ENCODE measurements at regions not wholly inside any gene's neighbourhood (a gene's known extent, or its start where the extent isn't known, plus 50 kb on each side); places are given as distances from the start of the nearest gene placed in this dataset.
A peak's percentile ranks its signal among the peaks of the same experiment; 100 is the strongest.

- TF ChIP-seq FOS (IDR thresholded peaks at IDR 0.05; ENCODE audit: borderline replicate concordance, insufficient read depth, low read length) (no peak), POLR2AphosphoS5 (IDR thresholded peaks at IDR 0.05; ENCODE audit: insufficient read depth, low read depth, low read length) (peak; percentile 55)
- H3K36me3 ChIP-seq (ENCODE audit: control insufficient read depth in 2 of 2, extremely low read depth in 1 of 2, insufficient read depth in 2 of 2, low read length in 2 of 2) = peaks cover 10 to 19% of the 10 kb centered on the region in 2 experiments
- intact Hi-C loops (cut with micrococcal nuclease) (no loop called here), dilution Hi-C loops (cut with MboI; ENCODE audit: extremely low pct_ligation_motif_present, low sequenced_read_pairs) (no loop called here)
- H3K27ac ChIP-seq (ENCODE audit: insufficient read depth, low read depth, low read length) = no peak overlapping the region
- H3K9me3 ChIP-seq (replicated peaks; ENCODE audit: control insufficient read depth, insufficient read depth, low read length) = no peaks in the 10 kb centered on the region
- POLR2A ChIA-PET = no interaction called here
- no peak overlapping the region for H2AFZ ChIP-seq (ENCODE audit: low read depth, low read length)
- H3K9me1 ChIP-seq (replicated peaks; ENCODE audit: control insufficient read depth, extremely low read depth, insufficient read depth, low read length) = no peaks in the 10 kb centered on the region
- H3K9ac ChIP-seq (replicated peaks; ENCODE audit: extremely low read depth, insufficient read depth, low read length) = no peak overlapping the region
- no peaks in the 10 kb centered on the region for H3K27me3 ChIP-seq (ENCODE audit: control insufficient read depth in 2 of 2, insufficient read depth in 2 of 2, low read length in 2 of 2)
- FAIRE-seq (no peak), DNase-seq (ENCODE audit: low read depth, low spot score) (no peak)
- CTCF ChIA-PET = interaction anchor here (1.0 kb wide), 1 partner anchor 15 kb away, joined by 3 read pairs; no protein-coding TSS in a partner anchor
- H3K79me2 ChIP-seq (ENCODE audit: control insufficient read depth, insufficient read depth, low read length) = peaks cover 11% of the 10 kb centered on the region
- H3K4me2 ChIP-seq (ENCODE audit: insufficient read depth, low read length) = no peak overlapping the region
- no peak overlapping the region for H3K4me3 ChIP-seq (replicated peaks in 1 of 3; ENCODE audit: insufficient read depth in 1 of 3, low read depth in 1 of 3, low read length in 3 of 3)
- BruUV-seq (replicated peaks) = no TSS peak
- H4K20me1 ChIP-seq (replicated peaks; ENCODE audit: control insufficient read depth, extremely low read depth, insufficient read depth, low read length) = no peaks in the 10 kb centered on the region
- no peaks in the 10 kb centered on the region for H3K4me1 ChIP-seq (ENCODE audit: control insufficient read depth, extremely low read depth, insufficient read depth, low read length)
Measured at GRCh38 chr7:130869918-130870317, 135.9 kb upstream of the KLF14 start.

DNA sequence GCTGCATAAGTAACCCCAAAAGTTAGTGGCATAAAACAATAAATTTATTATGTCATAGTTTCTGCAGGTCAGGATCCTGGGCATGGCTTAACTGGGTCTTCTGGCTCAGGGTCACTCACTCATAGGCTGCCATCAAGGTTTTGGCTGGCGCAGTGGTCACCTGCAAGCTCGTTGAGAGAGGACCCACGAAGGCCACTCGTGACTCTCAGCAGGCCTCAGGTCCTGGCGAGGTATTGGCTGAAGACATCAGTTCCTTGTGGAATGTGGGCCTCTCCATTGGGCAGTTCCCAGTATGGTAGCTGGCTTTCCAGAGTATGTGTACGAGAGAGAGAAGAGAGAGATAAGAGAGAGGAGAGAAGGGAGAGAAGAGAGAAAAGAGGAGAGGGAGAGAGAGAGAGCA is 138.3 kb upstream of the KLF14 start:
- Histone ChIP-seq H3K79me2 (ENCODE audit: control insufficient read depth, insufficient read depth, low read length) (peaks cover 33% of the 10 kb centered on the region), H2AFZ (ENCODE audit: low read depth, low read length) (no peak overlapping the region), H3K4me1 (ENCODE audit: control insufficient read depth, extremely low read depth, insufficient read depth, low read length) (no peaks in the 10 kb centered on the region), H3K27ac (ENCODE audit: insufficient read depth, low read depth, low read length) (no peak overlapping the region), H3K4me3 (replicated peaks in 1 of 3; ENCODE audit: insufficient read depth in 1 of 3, low read depth in 1 of 3, low read length in 3 of 3) (no peak overlapping the region), H3K36me3 (ENCODE audit: control insufficient read depth in 2 of 2, extremely low read depth in 1 of 2, insufficient read depth in 2 of 2, low read length in 2 of 2) (peaks cover 13 to 21% of the 10 kb centered on the region in 2 experiments), H3K27me3 (ENCODE audit: control insufficient read depth in 2 of 2, insufficient read depth in 2 of 2, low read length in 2 of 2) (no peaks in the 10 kb centered on the region), H3K9me1 (replicated peaks; ENCODE audit: control insufficient read depth, extremely low read depth, insufficient read depth, low read length) (no peaks in the 10 kb centered on the region), H3K9ac (replicated peaks; ENCODE audit: extremely low read depth, insufficient read depth, low read length) (no peak overlapping the region), H4K20me1 (replicated peaks; ENCODE audit: control insufficient read depth, extremely low read depth, insufficient read depth, low read length) (no peaks in the 10 kb centered on the region), H3K4me2 (ENCODE audit: insufficient read depth, low read length) (no peak overlapping the region), H3K9me3 (replicated peaks; ENCODE audit: control insufficient read depth, insufficient read depth, low read length) (no peaks in the 10 kb centered on the region)
- intact Hi-C loops (cut with micrococcal nuclease) (no loop called here), dilution Hi-C loops (cut with MboI; ENCODE audit: extremely low pct_ligation_motif_present, low sequenced_read_pairs) (no loop called here)
- FAIRE-seq (no peak), DNase-seq (ENCODE audit: low read depth, low spot score) (no peak)
- TF ChIP-seq POLR2AphosphoS5 (IDR thresholded peaks at IDR 0.05; ENCODE audit: insufficient read depth, low read depth, low read length) = no peak
- TF ChIP-seq POLR2A (IDR thresholded peaks at IDR 0.05; ENCODE audit: low read depth, low read length) = no peak
- TF ChIP-seq FOS (IDR thresholded peaks at IDR 0.05; ENCODE audit: borderline replicate concordance, insufficient read depth, low read length) = no peak
- TF ChIP-seq, protein P1, sequence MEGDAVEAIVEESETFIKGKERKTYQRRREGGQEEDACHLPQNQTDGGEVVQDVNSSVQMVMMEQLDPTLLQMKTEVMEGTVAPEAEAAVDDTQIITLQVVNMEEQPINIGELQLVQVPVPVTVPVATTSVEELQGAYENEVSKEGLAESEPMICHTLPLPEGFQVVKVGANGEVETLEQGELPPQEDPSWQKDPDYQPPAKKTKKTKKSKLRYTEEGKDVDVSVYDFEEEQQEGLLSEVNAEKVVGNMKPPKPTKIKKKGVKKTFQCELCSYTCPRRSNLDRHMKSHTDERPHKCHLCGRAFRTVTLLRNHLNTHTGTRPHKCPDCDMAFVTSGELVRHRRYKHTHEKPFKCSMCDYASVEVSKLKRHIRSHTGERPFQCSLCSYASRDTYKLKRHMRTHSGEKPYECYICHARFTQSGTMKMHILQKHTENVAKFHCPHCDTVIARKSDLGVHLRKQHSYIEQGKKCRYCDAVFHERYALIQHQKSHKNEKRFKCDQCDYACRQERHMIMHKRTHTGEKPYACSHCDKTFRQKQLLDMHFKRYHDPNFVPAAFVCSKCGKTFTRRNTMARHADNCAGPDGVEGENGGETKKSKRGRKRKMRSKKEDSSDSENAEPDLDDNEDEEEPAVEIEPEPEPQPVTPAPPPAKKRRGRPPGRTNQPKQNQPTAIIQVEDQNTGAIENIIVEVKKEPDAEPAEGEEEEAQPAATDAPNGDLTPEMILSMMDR (IDR thresholded peaks at IDR 0.05; ENCODE audit: extremely low read depth in 1 of 2, insufficient read depth in 1 of 2, low read depth in 1 of 2, low read length in 2 of 2) = no peak
- no peak for TF ChIP-seq GATA2 (IDR thresholded peaks at IDR 0.05; ENCODE audit: insufficient read depth, insufficient read length, low read depth, low read length)
- TF ChIP-seq JUN (IDR thresholded peaks at IDR 0.05; ENCODE audit: borderline replicate concordance, insufficient read depth, insufficient read length, low read depth) = no peak
- no peak for TF ChIP-seq EZH2 (IDR thresholded peaks at IDR 0.05; ENCODE audit: borderline replicate concordance, low read depth, low read length, severe bottlenecking)
- no peak for TF ChIP-seq MYC (IDR thresholded peaks at IDR 0.05; ENCODE audit: low read depth, low read length)
- TF ChIP-seq, protein P2, sequence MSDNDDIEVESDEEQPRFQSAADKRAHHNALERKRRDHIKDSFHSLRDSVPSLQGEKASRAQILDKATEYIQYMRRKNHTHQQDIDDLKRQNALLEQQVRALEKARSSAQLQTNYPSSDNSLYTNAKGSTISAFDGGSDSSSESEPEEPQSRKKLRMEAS (IDR thresholded peaks at IDR 0.05; ENCODE audit: insufficient read depth, insufficient read length) = no peak
- CTCF ChIA-PET = interaction anchor here (1.3 to 4.3 kb wide), 4 partner anchors 15 to 167 kb away, joined by 4 to 25 read pairs (median 15); no protein-coding TSS in a partner anchor
- POLR2A ChIA-PET = no interaction called here
- no TSS peak for BruUV-seq (replicated peaks)
